ENCODE measurements at regions not wholly inside any gene's neighbourhood (a gene's known extent, or its start where the extent isn't known, plus 50 kb on each side); places are given as distances from the start of the nearest gene placed in this dataset.

DNA sequence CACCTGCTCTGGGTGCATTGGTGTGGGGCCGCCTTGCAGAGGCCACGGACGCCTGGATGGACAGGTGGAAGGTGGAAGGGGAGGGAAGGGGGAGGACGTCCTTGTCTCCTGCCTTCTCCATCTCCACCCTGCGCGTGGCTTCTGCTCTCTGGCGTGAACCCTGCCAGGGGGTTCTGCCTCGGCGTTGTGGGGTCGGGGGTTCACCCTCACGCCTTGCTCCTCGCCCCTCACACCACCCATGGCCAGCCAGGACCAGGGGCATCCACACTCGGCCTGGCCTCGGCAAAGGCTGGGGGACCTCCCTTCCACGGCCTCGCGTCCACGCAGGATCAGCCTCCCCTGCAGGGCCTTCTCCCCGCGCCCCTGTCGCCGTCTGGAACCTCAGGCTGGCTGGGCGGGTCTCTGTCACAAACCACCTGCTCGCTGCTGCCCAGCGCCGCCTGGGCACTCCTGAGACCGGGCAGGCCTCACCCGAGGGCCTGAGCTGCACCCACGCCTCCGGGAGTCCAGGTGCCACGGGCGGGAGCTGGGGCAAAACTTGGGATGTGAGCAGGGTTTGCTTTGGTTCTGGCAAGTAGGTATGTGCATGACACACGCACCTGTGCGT is 655.9 kb downstream of the GALR1 start:
- H3K79me2 ChIP-seq (replicated peaks; ENCODE audit: insufficient read depth, low read length), result no peaks in the 10 kb centered on the region

DNA sequence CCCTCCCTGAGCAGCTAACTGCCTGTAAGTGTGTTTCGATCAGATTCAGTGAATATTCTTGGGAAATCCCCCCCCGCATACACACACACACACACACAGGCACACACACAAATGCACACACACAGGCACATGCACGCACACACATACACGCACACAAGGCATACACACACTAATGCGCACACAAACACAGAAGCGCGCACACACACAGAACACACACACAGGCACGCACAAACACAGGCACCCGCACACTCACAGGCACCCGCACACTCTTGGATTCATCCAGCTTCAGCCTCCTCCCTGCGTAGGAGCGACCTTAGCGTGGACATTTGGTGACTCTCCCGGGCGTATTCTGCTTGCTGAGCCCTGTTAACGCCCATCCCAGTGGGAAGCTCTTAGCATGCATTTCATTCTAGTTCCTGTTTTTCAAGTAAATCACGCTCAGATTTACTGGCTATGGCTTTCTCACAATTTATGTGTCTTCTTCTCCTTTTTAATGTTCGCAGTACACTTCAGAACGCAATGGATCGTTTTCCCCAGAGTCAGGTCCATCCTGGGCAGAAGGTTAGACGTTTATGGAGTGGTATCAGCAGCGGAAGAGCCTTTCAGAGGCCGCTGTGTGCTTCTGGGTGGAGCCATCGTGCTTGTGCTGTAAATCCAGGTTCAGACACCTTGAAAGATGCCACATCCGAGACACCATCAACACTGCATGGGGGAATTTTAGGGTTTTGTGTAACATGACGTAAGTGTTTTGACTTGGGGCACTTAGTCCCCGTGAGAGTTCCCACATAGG is 656.6 kb downstream of the GALR1 start:
- TF ChIP-seq EZH2 (IDR thresholded peaks at IDR 0.05; ENCODE audit: borderline replicate concordance, insufficient read depth, low read length, poor library complexity, severe bottlenecking) (no peak), RAD21 (conservative IDR thresholded peaks at IDR 0.05) (no peak), EP300 (conservative IDR thresholded peaks at IDR 0.05; ENCODE audit: poor library complexity, severe bottlenecking) (no peak)
- TF ChIP-seq, protein P1, sequence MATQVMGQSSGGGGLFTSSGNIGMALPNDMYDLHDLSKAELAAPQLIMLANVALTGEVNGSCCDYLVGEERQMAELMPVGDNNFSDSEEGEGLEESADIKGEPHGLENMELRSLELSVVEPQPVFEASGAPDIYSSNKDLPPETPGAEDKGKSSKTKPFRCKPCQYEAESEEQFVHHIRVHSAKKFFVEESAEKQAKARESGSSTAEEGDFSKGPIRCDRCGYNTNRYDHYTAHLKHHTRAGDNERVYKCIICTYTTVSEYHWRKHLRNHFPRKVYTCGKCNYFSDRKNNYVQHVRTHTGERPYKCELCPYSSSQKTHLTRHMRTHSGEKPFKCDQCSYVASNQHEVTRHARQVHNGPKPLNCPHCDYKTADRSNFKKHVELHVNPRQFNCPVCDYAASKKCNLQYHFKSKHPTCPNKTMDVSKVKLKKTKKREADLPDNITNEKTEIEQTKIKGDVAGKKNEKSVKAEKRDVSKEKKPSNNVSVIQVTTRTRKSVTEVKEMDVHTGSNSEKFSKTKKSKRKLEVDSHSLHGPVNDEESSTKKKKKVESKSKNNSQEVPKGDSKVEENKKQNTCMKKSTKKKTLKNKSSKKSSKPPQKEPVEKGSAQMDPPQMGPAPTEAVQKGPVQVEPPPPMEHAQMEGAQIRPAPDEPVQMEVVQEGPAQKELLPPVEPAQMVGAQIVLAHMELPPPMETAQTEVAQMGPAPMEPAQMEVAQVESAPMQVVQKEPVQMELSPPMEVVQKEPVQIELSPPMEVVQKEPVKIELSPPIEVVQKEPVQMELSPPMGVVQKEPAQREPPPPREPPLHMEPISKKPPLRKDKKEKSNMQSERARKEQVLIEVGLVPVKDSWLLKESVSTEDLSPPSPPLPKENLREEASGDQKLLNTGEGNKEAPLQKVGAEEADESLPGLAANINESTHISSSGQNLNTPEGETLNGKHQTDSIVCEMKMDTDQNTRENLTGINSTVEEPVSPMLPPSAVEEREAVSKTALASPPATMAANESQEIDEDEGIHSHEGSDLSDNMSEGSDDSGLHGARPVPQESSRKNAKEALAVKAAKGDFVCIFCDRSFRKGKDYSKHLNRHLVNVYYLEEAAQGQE (IDR thresholded peaks at IDR 0.05; ENCODE audit: borderline replicate concordance), result no peak
- H4K20me1 ChIP-seq (ENCODE audit: insufficient read depth), result no peaks in the 10 kb centered on the region
- H3F3A ChIP-seq (ENCODE audit: insufficient read depth, low read length, poor library complexity, severe bottlenecking), result no peaks in the 10 kb centered on the region
- no peak overlapping the region for H3K4me2 ChIP-seq (ENCODE audit: low read length)
- no peaks in the 10 kb centered on the region for H3K27me3 ChIP-seq (ENCODE audit: insufficient read depth, low read depth, low read length)
- no peaks in the 10 kb centered on the region for H3K79me2 ChIP-seq (replicated peaks; ENCODE audit: insufficient read depth, low read length)
- H3K36me3 ChIP-seq (ENCODE audit: insufficient read depth, low read length), result no peaks in the 10 kb centered on the region
- H2AFZ ChIP-seq (ENCODE audit: low read depth, low read length), result no peak overlapping the region
- no peak overlapping the region for H3K4me3 ChIP-seq (ENCODE audit: low read length)
- H3K9ac ChIP-seq (ENCODE audit: low read length), result no peak overlapping the region
- no peak overlapping the region for H3K27ac ChIP-seq (ENCODE audit: low read length)
- H3K9me2 ChIP-seq (ENCODE audit: insufficient read depth, low read length), result no peaks in the 10 kb centered on the region
- H3K9me3 ChIP-seq (ENCODE audit: low read length), result no peaks in the 10 kb centered on the region

More for the DNA sequence above, 655.9 kb downstream of the GALR1 start:
- Histone ChIP-seq H3K9me3 (ENCODE audit: low read length) (no peaks in the 10 kb centered on the region), H3K27me3 (ENCODE audit: insufficient read depth, low read depth, low read length) (no peaks in the 10 kb centered on the region), H3K36me3 (ENCODE audit: insufficient read depth, low read length) (no peaks in the 10 kb centered on the region), H3K4me3 (ENCODE audit: low read length) (no peak overlapping the region), H3F3A (ENCODE audit: insufficient read depth, low read length, poor library complexity, severe bottlenecking) (no peaks in the 10 kb centered on the region), H3K9ac (ENCODE audit: low read length) (no peak overlapping the region), H3K27ac (ENCODE audit: low read length) (no peak overlapping the region), H2AFZ (ENCODE audit: low read depth, low read length) (no peak overlapping the region), H3K9me2 (ENCODE audit: insufficient read depth, low read length) (no peaks in the 10 kb centered on the region), H4K20me1 (ENCODE audit: insufficient read depth) (no peaks in the 10 kb centered on the region), H3K4me2 (ENCODE audit: low read length) (no peak overlapping the region)
- TF ChIP-seq EP300 (conservative IDR thresholded peaks at IDR 0.05; ENCODE audit: poor library complexity, severe bottlenecking) (no peak), TAF1 (IDR thresholded peaks at IDR 0.05; ENCODE audit: low read depth) (no peak), POLR2AphosphoS5 (IDR thresholded peaks at IDR 0.05) (no peak), RAD21 (conservative IDR thresholded peaks at IDR 0.05) (no peak), MXI1 (conservative IDR thresholded peaks at IDR 0.05; ENCODE audit: poor library complexity, severe bottlenecking) (no peak), SMC3 (conservative IDR thresholded peaks at IDR 0.05; ENCODE audit: poor library complexity) (no peak), EZH2 (IDR thresholded peaks at IDR 0.05; ENCODE audit: borderline replicate concordance, insufficient read depth, low read length, poor library complexity, severe bottlenecking) (no peak)
- TF ChIP-seq, protein P2, sequence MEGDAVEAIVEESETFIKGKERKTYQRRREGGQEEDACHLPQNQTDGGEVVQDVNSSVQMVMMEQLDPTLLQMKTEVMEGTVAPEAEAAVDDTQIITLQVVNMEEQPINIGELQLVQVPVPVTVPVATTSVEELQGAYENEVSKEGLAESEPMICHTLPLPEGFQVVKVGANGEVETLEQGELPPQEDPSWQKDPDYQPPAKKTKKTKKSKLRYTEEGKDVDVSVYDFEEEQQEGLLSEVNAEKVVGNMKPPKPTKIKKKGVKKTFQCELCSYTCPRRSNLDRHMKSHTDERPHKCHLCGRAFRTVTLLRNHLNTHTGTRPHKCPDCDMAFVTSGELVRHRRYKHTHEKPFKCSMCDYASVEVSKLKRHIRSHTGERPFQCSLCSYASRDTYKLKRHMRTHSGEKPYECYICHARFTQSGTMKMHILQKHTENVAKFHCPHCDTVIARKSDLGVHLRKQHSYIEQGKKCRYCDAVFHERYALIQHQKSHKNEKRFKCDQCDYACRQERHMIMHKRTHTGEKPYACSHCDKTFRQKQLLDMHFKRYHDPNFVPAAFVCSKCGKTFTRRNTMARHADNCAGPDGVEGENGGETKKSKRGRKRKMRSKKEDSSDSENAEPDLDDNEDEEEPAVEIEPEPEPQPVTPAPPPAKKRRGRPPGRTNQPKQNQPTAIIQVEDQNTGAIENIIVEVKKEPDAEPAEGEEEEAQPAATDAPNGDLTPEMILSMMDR (IDR thresholded peaks at IDR 0.05; ENCODE audit: poor library complexity, severe bottlenecking), result no peak
- TF ChIP-seq, protein P1 (IDR thresholded peaks at IDR 0.05; ENCODE audit: borderline replicate concordance), result no peak
